WERI-Rb-1 (cell line): ENCODE measurements at regions not wholly inside any gene's neighbourhood (a gene's known extent, or its start where the extent isn't known, plus 50 kb on each side); places are given as distances from the start of the nearest gene placed in this dataset.
"Not testable (repeated sequence)": the region's sequence is repeated elsewhere in the genome, so short reads cannot be mapped to it uniquely, and the experiment has no call there.

ENCODE experiments used
- DNase-seq: peaks from one replicate; pipeline ENCODE4 v3.0.0-alpha.2; 2020
- H3K27ac ChIP-seq: fragments of 250-450 bp; sonication (Bioruptor Pico); 2 replicates; pipeline ENCODE4 v1.5.1; 2020; ENCODE audit warnings: mild to moderate bottlenecking, moderate library complexity
- H3K27me3 ChIP-seq: fragments of 250-450 bp; sonication (Bioruptor Pico); 2 replicates; pipeline ENCODE4 v1.5.1; 2021; ENCODE audit warnings: mild to moderate bottlenecking, low read depth, moderate library complexity; ENCODE audit not compliant: insufficient read depth, severe bottlenecking
- H3K36me3 ChIP-seq: fragments of 250-450 bp; sonication (Bioruptor Pico); 2 replicates; pipeline ENCODE4 v1.5.1; 2020; ENCODE audit warnings: mild to moderate bottlenecking, moderate library complexity
- H3K4me3 ChIP-seq: 2 replicates; pipeline ENCODE4 v1.5.1; 2011; ENCODE audit warnings: low read depth, mild to moderate bottlenecking, control low read depth, low read length
- H3K9me3 ChIP-seq: fragments of 250-450 bp; sonication (Bioruptor Pico); 2 replicates; pipeline ENCODE4 v1.5.1; 2021; ENCODE audit warnings: mild to moderate bottlenecking, moderate library complexity; ENCODE audit not compliant: severe bottlenecking
- CTCF ChIP-seq: IDR thresholded peaks from 2 replicates; pipeline ENCODE4 v1.5.1; 2011; ENCODE audit warnings: low read depth, mild to moderate bottlenecking, control low read depth, inconsistent platforms, low read length

- Histone ChIP-seq H3K36me3 (no peaks in the 10 kb centered on the region), H3K4me3 (no peak overlapping the region), H3K9me3 (no peaks in the 10 kb centered on the region), H3K27ac (no peak overlapping the region), H3K27me3 (no peaks in the 10 kb centered on the region)
- no peak for TF ChIP-seq CTCF
- DNase-seq, result no peak
Observed at GRCh38 chr10:10054466-10054865, 963.2 kb upstream of the CELF2 start.

DNA sequence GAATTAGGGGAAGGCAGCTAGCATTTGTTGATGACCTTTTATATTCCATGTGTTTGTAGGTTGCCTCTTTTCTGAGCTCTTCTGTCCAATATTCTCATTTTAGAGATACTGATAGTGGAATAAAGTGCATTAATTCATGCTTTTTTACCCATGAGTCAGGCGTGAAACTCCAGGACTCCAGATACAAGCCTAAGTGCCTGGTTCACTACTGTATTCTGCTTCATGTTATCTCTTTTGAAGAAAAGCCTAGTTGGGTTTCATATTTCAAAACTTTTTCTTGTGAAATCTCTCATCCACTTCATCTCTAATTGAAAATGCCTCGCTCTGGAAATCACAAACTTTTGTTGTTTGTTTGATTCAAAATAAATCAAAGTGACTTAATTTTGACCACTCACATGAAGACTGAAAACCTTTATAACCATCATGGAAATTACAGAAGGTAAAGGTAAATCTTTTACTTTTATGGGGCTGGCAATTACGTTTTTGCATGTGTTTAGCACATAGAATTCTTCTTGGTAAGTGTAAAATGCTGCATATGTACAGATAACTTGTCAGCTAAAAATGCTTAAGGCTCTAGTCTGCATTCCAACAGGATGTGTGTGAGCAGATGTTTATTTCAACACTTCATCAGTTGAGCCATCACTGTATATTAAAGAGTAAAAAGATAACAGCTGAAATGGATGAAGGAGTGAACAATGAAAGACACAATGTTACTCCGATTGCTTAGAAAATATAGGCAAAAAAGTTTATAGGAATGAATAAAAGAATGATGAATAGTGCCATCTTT is 961.8 kb upstream of the CELF2 start:
- no peak overlapping the region for H3K4me3 ChIP-seq
- H3K27ac ChIP-seq, result no peak overlapping the region
- no peaks in the 10 kb centered on the region for H3K9me3 ChIP-seq
- no peaks in the 10 kb centered on the region for H3K27me3 ChIP-seq
- no peak for DNase-seq
- no peak for TF ChIP-seq CTCF
- H3K36me3 ChIP-seq, result no peaks in the 10 kb centered on the region

GRCh38 chr10:10056961-10057360 is 960.7 kb upstream of the CELF2 start:
- Histone ChIP-seq H3K27ac (no peak overlapping the region), H3K4me3 (no peak overlapping the region)
- DNase-seq, result no peak

DNA sequence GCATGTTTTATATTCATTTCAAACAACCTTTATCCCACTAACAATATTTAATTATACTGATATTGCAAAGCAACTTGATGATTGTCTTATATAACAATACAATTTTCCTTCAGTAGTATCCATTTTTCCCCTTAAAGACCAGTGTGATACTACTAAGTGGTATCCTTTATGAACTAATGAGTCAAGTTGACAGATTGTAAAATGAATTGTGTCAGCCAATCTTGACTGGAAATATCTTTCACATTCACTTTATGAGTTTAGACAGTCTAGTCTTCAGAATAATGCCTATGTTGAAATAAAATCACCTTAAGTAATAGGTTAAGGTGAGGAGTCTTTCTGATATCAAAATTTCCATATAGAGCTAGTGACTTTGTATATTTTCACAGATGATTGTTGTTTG is 950.0 kb upstream of the CELF2 start:
- H3K27ac ChIP-seq, result no peak overlapping the region
- H3K4me3 ChIP-seq, result no peak overlapping the region
- TF ChIP-seq CTCF, result no peak
- DNase-seq, result no peak
- no peaks in the 10 kb centered on the region for H3K27me3 ChIP-seq
- no peaks in the 10 kb centered on the region for H3K36me3 ChIP-seq
- H3K9me3 ChIP-seq, result no peaks in the 10 kb centered on the region

More at GRCh38 chr10:10056961-10057360, 960.7 kb upstream of the CELF2 start:
- no peaks in the 10 kb centered on the region for H3K9me3 ChIP-seq
- no peak for TF ChIP-seq CTCF
- H3K27me3 ChIP-seq, result no peaks in the 10 kb centered on the region
- no peaks in the 10 kb centered on the region for H3K36me3 ChIP-seq

- not testable (repeated sequence) for H3K4me3 ChIP-seq, DNase-seq, H3K36me3 ChIP-seq, H3K9me3 ChIP-seq, H3K27me3 ChIP-seq, H3K27ac ChIP-seq
Observed at GRCh38 chr10:10074847-10075246, 942.8 kb upstream of the CELF2 start.

GRCh38 chr10:10078446-10078845 is 939.2 kb upstream of the CELF2 start:
- DNase-seq, result no peak
- no peak overlapping the region for H3K27ac ChIP-seq
- H3K36me3 ChIP-seq, result no peaks in the 10 kb centered on the region
- H3K27me3 ChIP-seq, result no peaks in the 10 kb centered on the region
- H3K9me3 ChIP-seq, result no peaks in the 10 kb centered on the region
- no peak overlapping the region for H3K4me3 ChIP-seq
- no peak for TF ChIP-seq CTCF
